H1 (cell line): ENCODE measurements at regions not wholly inside any gene's neighbourhood (a gene's known extent, or its start where the extent isn't known, plus 50 kb on each side); places are given as distances from the start of the nearest gene placed in this dataset.

Experiments
- CTCF ChIA-PET: fragments of 300-600 bp; sonication (Branson Sonifier 250); formaldehyde crosslinking; loops from one replicate; lab custom pipeline; 2021; ENCODE audit not compliant: partially characterized antibody; lab: Charles Lee
- POLR2A ChIA-PET: fragments of 300-600 bp; sonication (Branson Sonifier 250); formaldehyde crosslinking; loops from one replicate; lab custom pipeline; 2021; ENCODE audit warnings: inconsistent platforms; ENCODE audit not compliant: partially characterized antibody; lab: Charles Lee
- DNase-seq, 2 experiments: peaks; one replicate each; pipeline versions ENCODE4 v3.0.0 to v3.0.0-alpha.2; 2010 to 2022; ENCODE audit warnings: low spot score in 2 of 2, low read depth in 1 of 2, mixed read lengths in 1 of 2
- FAIRE-seq: peaks from 2 replicates; lab custom pipeline; 2011; peaks lifted over from hg19 to GRCh38; lab: Jason Lieb, UNC
- H2AFZ ChIP-seq: 2 replicates; pipeline ENCODE4 v1.8.1; 2012; ENCODE audit warnings: low read length, inconsistent platforms
- H2AK5ac ChIP-seq: 2 replicates; pipeline ENCODE4 v1.6.1; 2013; ENCODE audit warnings: low read depth, low read length
- H2BK120ac ChIP-seq: replicated peaks from 2 replicates; pipeline ENCODE3; 2013; ENCODE audit warnings: low read depth, low read length, inconsistent platforms
- H2BK12ac ChIP-seq: 2 replicates; pipeline ENCODE4 v1.6.1; 2013; ENCODE audit warnings: low read depth, low read length
- H2BK15ac ChIP-seq: 2 replicates; pipeline ENCODE4 v1.6.1; 2013; ENCODE audit warnings: low read length
- H2BK20ac ChIP-seq: 2 replicates; pipeline ENCODE4 v1.6.1; 2013; ENCODE audit warnings: low read length
- H2BK5ac ChIP-seq: 2 replicates; pipeline ENCODE4 v1.6.1; 2013; ENCODE audit warnings: low read depth, low read length
- H3K14ac ChIP-seq: 2 replicates; pipeline ENCODE4 v1.6.1; 2013; ENCODE audit warnings: inconsistent platforms; ENCODE audit not compliant: insufficient read length
- H3K18ac ChIP-seq: 2 replicates; pipeline ENCODE4 v1.6.1; 2013; ENCODE audit warnings: low read length; ENCODE audit errors: extremely low read depth
- H3K23ac ChIP-seq: 2 replicates; pipeline ENCODE4 v1.6.1; 2013; ENCODE audit warnings: inconsistent platforms; ENCODE audit not compliant: insufficient read length
- H3K23me2 ChIP-seq: 2 replicates; pipeline ENCODE4 v1.6.1; 2013; ENCODE audit warnings: low read depth, low read length
- H3K27ac ChIP-seq: 2 replicates; pipeline ENCODE4 v1.6.1; 2011; ENCODE audit warnings: low read depth, low read length, inconsistent platforms
- H3K27me3 ChIP-seq, 4 experiments: replicated peaks in 1 of 4; 1 replicate in 1 of 4; 2 replicates in 3 of 4; pipeline versions ENCODE4 v1.6.1 to v1.8.1; 2011 to 2013; ENCODE audit warnings: low read length in 3 of 4, mild to moderate bottlenecking in 3 of 4, inconsistent platforms in 2 of 4, mixed read lengths in 2 of 4, moderate library complexity in 1 of 4; ENCODE audit not compliant: control insufficient read depth in 3 of 4, insufficient read depth in 3 of 4; ENCODE audit errors: extremely low read depth in 1 of 4
- H3K36me3 ChIP-seq, 4 experiments: 2 replicates each; pipeline versions ENCODE4 v1.6.1 to v1.8.1; 2011 to 2013; ENCODE audit warnings: mild to moderate bottlenecking in 4 of 4, low read length in 3 of 4, moderate library complexity in 2 of 4, control low read depth in 1 of 4, inconsistent platforms in 1 of 4; ENCODE audit not compliant: insufficient read depth in 4 of 4, control insufficient read depth in 2 of 4
- H3K4ac ChIP-seq: replicated peaks from 2 replicates; pipeline ENCODE3; 2013; ENCODE audit warnings: low read length, low read depth, mixed read lengths, inconsistent platforms; ENCODE audit not compliant: insufficient read length
- H3K4me1 ChIP-seq, 4 experiments: replicated peaks in 1 of 4; 1 replicate in 1 of 4; 2 replicates in 3 of 4; pipeline versions ENCODE4 v1.6.1 to v1.8.1; 2011 to 2013; ENCODE audit warnings: low read length in 3 of 4, inconsistent platforms in 2 of 4, mixed read lengths in 1 of 4; ENCODE audit not compliant: insufficient read depth in 4 of 4, control insufficient read depth in 3 of 4
- H3K4me2 ChIP-seq, 2 experiments: 2 replicates each; pipeline versions ENCODE4 v1.6.1 to v1.8.1; 2011 to 2013; ENCODE audit warnings: low read depth in 2 of 2, low read length in 2 of 2, control low read depth in 1 of 2, inconsistent platforms in 1 of 2, mild to moderate bottlenecking in 1 of 2; ENCODE audit not compliant: insufficient read depth in 1 of 2
- H3K4me3 ChIP-seq, 4 experiments: fragments of 200-600, 300-600 bp in 1 of 4; sonication (generic), shearing (Covaris generic), sonication (Bioruptor Twin) in 1 of 4; 2 replicates each; pipeline versions ENCODE4 v1.5.1 to v1.8.1; 2011 to 2016; ENCODE audit warnings: low read length in 4 of 4, low read depth in 3 of 4, control low read depth in 2 of 4, inconsistent platforms in 2 of 4, mild to moderate bottlenecking in 2 of 4, mixed read lengths in 1 of 4, moderate library complexity in 1 of 4; ENCODE audit not compliant: insufficient read depth in 2 of 4; ENCODE audit errors: extremely low read depth in 1 of 4
- H3K56ac ChIP-seq: replicated peaks from 2 replicates; pipeline ENCODE3; 2013; ENCODE audit warnings: low read depth, mild to moderate bottlenecking, mixed read lengths, low read length, inconsistent platforms; ENCODE audit not compliant: insufficient read length
- H3K79me1 ChIP-seq: 2 replicates; pipeline ENCODE4 v1.6.1; 2013; ENCODE audit warnings: low read depth, low read length, control low read depth
- H3K79me2 ChIP-seq, 2 experiments: 2 replicates each; pipeline versions ENCODE4 v1.6.1 to v1.8.1; 2012 to 2013; ENCODE audit warnings: low read length in 2 of 2, mild to moderate bottlenecking in 2 of 2, inconsistent platforms in 1 of 2; ENCODE audit not compliant: insufficient read depth in 2 of 2, control insufficient read depth in 1 of 2
- H3K9ac ChIP-seq, 4 experiments: replicated peaks in 1 of 4; 1 replicate in 1 of 4; 2 replicates in 3 of 4; pipeline versions ENCODE4 v1.6.1 to v1.8.1; 2011 to 2013; ENCODE audit warnings: low read depth in 3 of 4, low read length in 3 of 4, control low read depth in 2 of 4, mild to moderate bottlenecking in 2 of 4, moderate library complexity in 2 of 4, inconsistent platforms in 1 of 4; ENCODE audit errors: extremely low read depth in 1 of 4
- H3K9me3 ChIP-seq, 2 experiments: 2 replicates each; pipeline versions ENCODE4 v1.6.1 to v1.8.1; 2012 to 2013; ENCODE audit warnings: mild to moderate bottlenecking in 2 of 2, moderate library complexity in 2 of 2, control low read depth in 1 of 2, inconsistent platforms in 1 of 2, low read depth in 1 of 2, low read length in 1 of 2, mixed read lengths in 1 of 2; ENCODE audit not compliant: insufficient read depth in 2 of 2
- H4K20me1 ChIP-seq, 2 experiments: replicated peaks in 1 of 2; 2 replicates each; pipeline versions ENCODE3 to v1.8.1; 2011 to 2013; ENCODE audit warnings: inconsistent platforms in 2 of 2, low read length in 2 of 2, mild to moderate bottlenecking in 1 of 2; ENCODE audit not compliant: insufficient read depth in 2 of 2, control insufficient read depth in 1 of 2
- H4K5ac ChIP-seq: 2 replicates; pipeline ENCODE4 v1.6.1; 2013; ENCODE audit warnings: low read length, low read depth, mixed read lengths, inconsistent platforms; ENCODE audit not compliant: insufficient read length
- H4K8ac ChIP-seq: 2 replicates; pipeline ENCODE4 v1.8.0; 2013; ENCODE audit warnings: mild to moderate bottlenecking, moderate library complexity, low read length, inconsistent platforms; ENCODE audit not compliant: insufficient read depth; ENCODE audit errors: extremely low read depth
- H4K91ac ChIP-seq: replicated peaks from 2 replicates; pipeline ENCODE3; 2013; ENCODE audit warnings: low read length, mixed read lengths, inconsistent platforms; ENCODE audit not compliant: insufficient read length
- CHD1 ChIP-seq: IDR thresholded peaks from 2 replicates; pipeline ENCODE4 v1.6.1; 2012; ENCODE audit warnings: low read depth, low read length, improper control_type of control experiment
- CREB1 ChIP-seq: IDR thresholded peaks from 2 replicates; pipeline ENCODE4 v1.6.1; 2012; ENCODE audit warnings: inconsistent platforms
- SAP30 ChIP-seq: fragments of 300-600 bp; sonication (generic); IDR thresholded peaks from 2 replicates; pipeline ENCODE4 v1.7.1; 2012; ENCODE audit warnings: low read length, moderate library complexity, mild to moderate bottlenecking, inconsistent platforms; ENCODE audit not compliant: insufficient read depth, insufficient replicate concordance
- SIX5 ChIP-seq: IDR thresholded peaks from 2 replicates; pipeline ENCODE4 v1.6.1; 2011; ENCODE audit warnings: mild to moderate bottlenecking, low read depth, low read length
- whole genome bisulfite sequencing, 2 experiments: shearing (Covaris generic) in 1 of 2; methylation state at CpG; one replicate each; pipeline versions ENCODE4 v1.1.6 to v1.1.7; 2013 to 2015; ENCODE audit warnings: low lambda C conversion rate in 2 of 2, mixed read lengths in 2 of 2, inconsistent platforms in 1 of 2, low coverage in 1 of 2, missing lambda C conversion rate in 1 of 2; ENCODE audit not compliant: insufficient replicate concordance in 2 of 2, insufficient coverage in 1 of 2, insufficient read length in 1 of 2; ENCODE audit errors: extremely low coverage in 1 of 2, missing lambda C conversion rate in 1 of 2; 5-methylcytosine and 5-hydroxymethylcytosine counted together

DNA sequence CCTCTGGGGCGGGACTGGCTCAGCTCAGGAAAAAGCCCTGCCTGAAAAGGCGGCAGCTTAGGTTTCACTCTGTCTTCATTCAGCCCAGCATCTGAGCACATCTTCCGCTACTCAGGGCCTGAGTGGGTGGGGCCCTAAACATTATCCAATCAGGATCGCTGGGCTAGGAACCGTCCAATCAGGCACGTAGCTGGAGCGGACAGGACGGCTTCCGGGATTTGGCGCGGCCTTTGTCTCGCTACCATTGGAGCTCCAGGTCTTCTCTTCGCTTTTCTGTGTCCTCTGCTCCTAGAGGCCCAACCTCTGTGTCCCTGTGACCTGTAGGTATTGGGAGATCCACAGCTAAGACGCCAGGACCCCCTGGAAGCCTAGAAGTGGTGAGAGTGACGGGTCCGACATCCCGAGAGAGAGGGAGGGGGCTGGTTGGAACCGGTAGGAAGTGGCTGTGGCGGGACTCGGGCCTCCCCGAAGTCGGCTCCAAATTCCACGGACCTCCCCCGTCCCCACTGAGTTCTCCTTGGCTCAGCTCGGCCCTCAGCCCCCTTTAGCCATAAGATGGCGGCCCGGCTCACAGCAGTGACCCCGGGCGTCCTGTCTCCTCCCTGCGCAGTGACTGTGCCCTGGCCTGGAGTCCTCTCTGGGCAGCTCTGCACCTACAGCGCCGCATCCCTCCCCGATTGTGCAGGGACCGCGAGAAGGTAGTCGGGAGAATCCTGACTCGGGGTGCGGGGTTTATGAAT, 99.1 kb downstream of the ZNF680 start:
- Histone ChIP-seq H3K18ac (no peak overlapping the region), H4K20me1 (no peaks in the 10 kb centered on the region), H2BK5ac (no peak overlapping the region), H3K4me2 (no peak overlapping the region), H2AFZ (no peak overlapping the region), H3K56ac (no peak overlapping the region), H4K91ac (no peak overlapping the region), H3K4ac (no peak overlapping the region), H2BK20ac (no peak overlapping the region), H3K27ac (no peak overlapping the region), H3K27me3 (no peaks in the 10 kb centered on the region), H3K36me3 (no peaks in the 10 kb centered on the region), H3K9me3 (peaks cover 57 to 61% of the 10 kb centered on the region in 2 experiments), H3K23me2 (no peaks in the 10 kb centered on the region), H3K4me1 (no peaks in the 10 kb centered on the region), H2BK12ac (no peak overlapping the region), H4K5ac (no peak overlapping the region), H4K8ac (no peak overlapping the region), H3K23ac (no peak overlapping the region), H3K79me1 (no peaks in the 10 kb centered on the region), H3K4me3 (no peak overlapping the region), H2BK15ac (no peak overlapping the region), H2AK5ac (no peak overlapping the region), H2BK120ac (no peak overlapping the region), H3K9ac (no peak overlapping the region), H3K14ac (no peak overlapping the region), H3K79me2 (no peaks in the 10 kb centered on the region)
- ChIA-PET CTCF (interaction anchor here (0.6 to 0.7 kb wide), 2 partner anchors 154 to 1644 kb away, joined by 3 read pairs; no protein-coding TSS in a partner anchor), POLR2A (no interaction called here)
- WGBS, 2 experiments, result 90% methylated on average over 30 of the region's 38 CpGs; no CpG with 5 or more reads in 1 of the 2 experiments
- no peak for FAIRE-seq
- DNase-seq, result no peak
- TF ChIP-seq SAP30 (no peak), SIX5 (no peak), CREB1 (no peak), CHD1 (no peak)
